GM18498 (cell line): ENCODE measurements at regions not wholly inside any gene's neighbourhood (a gene's known extent, or its start where the extent isn't known, plus 50 kb on each side); places are given as distances from the start of the nearest gene placed in this dataset.
"Not testable (repeated sequence)": the region's sequence is repeated elsewhere in the genome, so short reads cannot be mapped to it uniquely, and the experiment has no call there.

ENCODE experiments used
- ATAC-seq: cut with Tn5 transposase; IDR thresholded peaks from one replicate; pipeline ENCODE4 v1.9.1; 2021; ENCODE audit warnings: mild to moderate bottlenecking, moderate library complexity; ENCODE audit not compliant: unreplicated experiment

DNA sequence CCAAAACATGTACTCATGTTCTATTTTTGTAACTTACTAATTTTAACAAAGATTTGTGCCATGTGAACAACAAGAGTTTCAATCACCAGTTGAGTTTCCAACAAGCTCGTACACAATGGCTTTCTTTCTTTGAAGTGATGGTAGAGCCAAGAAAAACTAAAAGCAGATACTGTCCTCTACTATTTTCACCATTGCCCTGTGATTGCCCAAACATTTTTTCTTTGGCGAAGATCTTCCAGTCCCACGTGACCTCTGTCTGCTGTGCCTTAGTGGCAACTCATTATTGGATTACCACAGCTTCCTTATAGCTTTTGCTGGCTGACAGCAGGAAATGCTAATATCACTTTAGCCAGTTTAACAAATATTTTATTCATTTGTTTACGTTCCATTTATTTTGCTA lies 1147.1 kb downstream of the STIM2 start:
- no peak for ATAC-seq

DNA sequence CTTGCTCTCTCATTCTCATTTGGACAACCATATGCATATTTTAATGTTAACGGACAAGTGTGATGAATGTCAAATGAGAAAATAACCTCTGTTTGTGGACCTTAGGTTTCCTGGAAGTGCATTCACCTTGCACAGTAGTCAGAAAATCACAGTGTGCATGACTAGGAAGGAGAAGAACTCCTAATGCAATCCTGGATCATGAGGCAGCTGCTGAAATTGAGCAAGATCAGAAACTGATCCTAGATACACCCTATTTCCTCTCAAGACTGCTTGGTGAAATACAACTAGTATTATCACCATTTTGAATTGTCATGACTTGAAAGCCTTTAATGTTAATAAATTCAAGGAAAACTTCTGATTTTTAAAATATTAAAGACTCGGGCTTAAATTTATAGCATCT lies 1148.9 kb downstream of the STIM2 start:
- ATAC-seq: no peak

DNA sequence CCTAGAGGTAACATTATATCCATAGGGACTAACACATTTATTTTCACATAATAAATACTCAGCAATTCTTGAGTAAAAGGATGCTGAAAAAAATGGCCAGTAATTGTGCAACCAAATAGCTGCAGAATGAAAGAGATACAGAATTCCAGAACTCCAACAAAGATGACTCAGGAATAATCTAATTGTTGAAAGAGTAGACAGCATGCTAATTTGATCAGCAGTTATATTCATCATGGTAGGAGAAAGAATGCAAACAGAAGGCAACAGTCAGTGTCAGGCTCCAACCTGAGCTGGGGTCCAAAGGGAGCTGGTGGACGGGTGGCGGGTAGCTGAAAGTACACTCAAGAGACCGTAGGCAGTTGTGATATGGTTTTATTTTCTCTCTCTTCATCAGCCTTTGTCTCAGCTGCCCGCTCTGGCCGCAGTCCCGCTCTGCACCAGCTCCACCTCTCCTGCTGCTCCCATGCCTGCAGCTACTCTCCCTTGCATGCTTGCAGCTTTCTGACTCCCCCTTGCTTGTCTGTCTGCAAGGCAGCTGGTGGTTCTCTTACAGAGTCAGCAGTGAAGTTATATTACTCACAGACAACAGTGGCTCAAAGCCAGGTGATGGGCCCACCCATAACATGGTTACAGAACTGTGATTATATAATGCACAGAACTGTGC lies 1150.1 kb downstream of the STIM2 start:
- ATAC-seq: no peak

DNA sequence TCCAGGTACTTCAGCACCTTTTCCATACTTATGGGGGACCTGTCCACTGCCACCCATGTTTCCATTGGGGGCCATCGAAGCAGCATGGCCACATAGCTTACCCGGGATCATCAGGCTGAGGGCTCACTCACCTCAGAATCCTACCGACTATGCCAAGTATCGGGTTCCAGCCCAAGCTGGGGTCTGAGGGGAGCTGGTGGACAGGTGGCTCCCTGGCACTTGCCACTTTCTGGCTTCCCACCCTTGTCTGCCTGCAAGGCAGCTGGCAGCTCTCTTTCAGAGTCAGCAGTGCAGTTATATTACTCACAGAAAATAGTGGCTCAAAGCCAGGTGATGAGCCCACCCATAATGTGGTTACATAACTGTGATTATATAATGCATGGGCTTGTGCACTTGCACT lies 1153.8 kb downstream of the STIM2 start:
- ATAC-seq: no peak

DNA sequence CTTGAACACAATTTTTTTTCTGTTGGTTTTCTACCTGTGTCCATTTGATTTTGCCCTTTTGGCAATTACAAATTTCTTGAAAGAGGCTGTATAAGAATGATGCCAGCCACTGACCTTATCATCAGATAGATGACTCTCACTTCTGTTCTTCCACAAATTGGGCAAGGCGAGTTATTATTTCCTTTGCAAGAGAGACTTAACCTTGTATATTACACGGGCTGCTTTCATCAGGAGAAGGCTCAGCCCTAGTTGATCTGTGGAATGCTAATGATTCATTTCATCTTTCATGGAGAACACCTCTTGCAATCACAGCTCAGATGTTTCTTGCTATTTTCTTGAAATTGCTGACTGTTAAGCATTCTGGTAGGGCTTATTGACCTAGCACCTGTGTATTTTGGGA lies 1155.4 kb downstream of the STIM2 start:
- ATAC-seq: no peak

DNA sequence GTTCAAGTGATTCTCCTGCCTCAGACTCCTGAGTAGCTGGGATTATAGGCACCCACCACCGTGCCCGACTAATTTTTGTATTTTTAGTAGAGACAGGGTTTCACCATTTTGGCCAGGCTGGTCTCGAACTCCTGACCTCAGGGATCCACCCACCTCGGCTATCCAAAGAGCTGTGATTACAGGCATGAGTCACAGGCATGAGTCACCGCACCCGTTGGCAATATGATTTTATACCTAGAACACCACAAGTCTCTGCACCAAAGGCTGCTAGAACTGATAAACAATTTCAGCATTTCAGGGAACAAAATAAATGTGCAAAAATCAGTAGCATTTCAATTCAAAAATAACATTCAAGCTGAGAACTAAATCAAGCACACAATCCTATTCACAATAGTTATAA lies 1177.6 kb downstream of the STIM2 start:
- ATAC-seq: not testable (repeated sequence)

DNA sequence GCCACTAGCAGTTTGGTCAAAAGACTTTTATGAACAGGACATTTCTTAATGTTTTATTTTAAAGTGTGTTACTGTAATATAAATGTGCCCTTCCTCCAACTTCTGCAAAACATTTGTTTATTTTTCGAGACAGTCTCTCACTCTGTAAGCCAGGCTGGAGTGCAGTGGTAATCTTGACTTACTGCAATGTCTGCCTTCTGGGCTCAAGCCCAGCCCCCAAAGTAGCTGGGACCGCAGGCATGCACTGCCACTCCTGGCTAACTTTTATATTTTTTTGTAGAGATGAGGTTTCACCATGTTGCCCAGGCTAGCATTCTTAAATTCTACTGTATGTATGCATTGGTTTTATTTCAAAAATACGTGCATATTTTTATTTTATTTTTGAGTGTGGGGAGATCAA lies 1201.9 kb downstream of the STIM2 start:
- no peak for ATAC-seq

DNA sequence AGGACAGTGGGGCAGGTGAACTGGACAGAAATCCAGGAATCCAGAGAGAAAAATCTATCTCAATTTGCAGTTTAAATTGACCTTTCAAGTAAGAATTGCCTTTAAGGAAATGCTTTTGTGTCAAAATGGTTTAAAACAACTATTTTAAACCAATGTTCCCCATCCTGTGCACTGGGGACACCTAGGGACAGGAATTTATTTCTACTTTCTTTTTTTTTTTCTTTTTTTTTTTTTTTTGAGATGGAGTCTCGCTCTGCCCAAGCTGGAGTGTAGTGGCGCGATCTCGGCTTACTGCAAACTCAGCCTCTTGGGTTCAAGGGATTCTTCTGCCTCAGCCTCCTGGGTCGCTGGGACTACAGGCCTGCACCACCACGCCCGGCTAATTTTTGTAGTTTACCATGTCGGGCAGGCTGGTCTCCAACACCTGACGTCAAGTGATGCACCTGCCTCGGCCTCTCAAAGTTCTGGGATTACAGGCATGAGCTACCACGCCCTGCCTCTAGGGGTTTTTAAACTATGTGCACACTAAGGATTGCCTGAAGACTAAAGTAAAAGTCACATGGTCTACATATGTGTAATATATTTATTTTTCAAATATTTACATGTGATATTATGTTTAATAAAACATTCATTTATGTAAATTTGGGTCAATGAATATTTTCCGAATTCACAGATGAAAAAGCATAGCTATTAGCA lies 1213.4 kb downstream of the STIM2 start:
- ATAC-seq: no peak

DNA sequence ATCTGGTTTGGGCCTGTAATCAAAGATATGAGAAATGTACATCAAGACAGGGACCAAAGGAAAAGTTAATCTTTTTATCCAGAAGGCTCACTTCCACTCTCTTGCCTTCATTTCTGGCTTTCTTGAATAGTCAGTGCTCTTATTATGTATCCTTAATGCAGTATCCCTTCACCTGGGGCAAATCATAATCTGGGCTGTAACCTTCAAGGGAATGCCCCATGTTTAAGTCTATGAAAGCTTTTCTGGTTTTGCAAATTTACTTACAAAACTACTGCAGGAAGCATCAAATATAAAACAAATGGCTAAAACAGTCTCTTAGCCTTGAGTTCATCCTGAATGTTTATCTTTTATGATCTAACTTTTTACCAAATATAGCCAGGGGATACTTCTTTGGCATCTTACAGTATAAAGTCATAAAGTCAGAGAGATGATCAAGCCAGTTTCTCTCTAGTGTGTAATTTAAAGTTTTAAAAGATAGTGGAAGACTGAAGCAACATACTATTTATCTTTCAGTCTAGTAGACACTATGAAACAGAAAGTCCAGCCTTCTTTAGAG lies 1214.8 kb downstream of the STIM2 start:
- no peak for ATAC-seq

DNA sequence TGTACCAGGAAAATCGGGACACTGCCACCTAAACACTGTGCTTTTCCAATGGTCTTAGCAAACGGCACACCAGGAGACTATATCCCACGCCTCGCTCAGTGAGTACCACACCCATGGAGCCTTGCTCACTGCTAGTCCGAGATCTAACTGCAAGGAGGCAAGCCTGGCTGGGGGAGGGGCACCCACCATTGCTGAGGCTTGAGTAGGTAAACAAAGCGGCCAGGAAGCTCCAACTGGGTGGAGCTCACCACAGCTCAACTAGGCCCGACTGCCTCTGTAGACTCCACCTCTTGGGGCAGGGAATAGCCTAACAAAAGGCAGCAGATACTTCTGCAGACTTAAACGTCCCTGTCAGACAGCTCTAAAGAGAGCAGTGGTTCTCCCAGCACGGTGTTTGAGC lies 1216.6 kb downstream of the STIM2 start:
- not testable (repeated sequence) for ATAC-seq

DNA sequence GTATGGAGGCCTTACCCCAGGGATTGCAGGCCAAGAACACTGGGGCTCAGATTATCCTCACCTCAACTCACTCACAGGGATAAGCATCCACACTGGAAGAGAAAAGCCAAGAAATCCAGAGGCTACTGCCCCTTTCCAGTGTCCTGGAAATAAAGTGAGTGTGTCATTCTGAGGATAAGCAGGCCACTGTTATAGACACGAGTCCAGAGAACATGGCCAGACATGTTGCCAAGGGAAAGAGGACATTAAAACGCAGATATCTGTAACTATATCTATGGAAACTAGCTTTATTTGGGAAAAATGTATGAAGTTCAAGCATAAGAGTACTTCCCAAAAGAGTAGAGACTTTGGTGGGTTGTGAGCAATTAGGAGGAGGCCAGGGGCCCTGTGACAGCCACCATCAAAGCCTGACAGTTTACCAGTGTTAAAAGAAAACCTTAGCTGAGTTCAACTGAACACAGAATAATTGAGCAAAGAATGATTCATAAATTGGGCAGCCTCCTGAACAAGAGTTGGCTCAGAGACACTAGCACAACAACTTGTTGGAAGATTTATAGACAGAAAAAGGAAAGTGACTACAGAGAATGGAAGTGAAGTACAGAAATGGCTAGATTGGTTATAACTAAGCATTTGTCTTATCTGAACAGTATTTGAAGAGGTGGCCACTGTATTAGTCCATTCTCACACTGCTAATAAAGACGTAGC lies 1222.2 kb downstream of the STIM2 start:
- no peak for ATAC-seq

DNA sequence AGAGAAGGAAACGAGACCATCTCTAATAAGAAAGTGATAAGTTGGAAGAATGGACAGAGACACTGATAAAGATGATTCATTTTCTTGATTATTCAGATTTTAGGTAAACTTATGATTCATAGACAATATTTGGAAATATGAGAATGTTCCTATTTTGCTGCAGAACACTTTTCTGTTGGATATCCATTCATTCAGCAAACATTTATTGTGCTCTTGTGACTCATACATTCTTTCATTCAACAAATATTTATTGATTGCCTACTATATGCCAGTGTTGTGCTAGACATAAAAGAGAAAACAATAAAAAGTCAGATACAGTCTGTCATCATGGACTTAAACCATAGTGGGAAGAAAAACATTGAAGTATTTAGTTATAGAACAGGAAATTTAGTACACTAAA lies 1232.0 kb downstream of the STIM2 start:
- ATAC-seq: no peak

DNA sequence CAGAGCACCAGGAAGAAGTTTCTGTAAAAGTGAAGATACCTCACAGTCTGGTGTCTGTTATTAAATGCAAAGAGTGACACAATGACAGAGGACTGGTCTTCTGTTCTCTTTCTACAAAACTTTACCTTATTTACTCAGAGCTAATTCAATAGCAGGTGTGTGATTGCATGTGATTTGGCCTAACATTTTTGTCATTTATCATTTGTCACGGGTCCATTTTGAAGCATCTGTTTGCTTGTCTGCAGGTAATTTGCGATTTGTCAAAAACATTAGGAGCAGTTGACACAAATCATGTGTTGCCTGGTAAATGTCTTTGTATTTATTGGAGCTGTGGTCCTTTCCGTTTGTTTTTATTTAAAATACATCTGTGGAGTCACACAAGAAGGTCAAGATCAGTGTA lies 1232.4 kb downstream of the STIM2 start:
- ATAC-seq: no peak

DNA sequence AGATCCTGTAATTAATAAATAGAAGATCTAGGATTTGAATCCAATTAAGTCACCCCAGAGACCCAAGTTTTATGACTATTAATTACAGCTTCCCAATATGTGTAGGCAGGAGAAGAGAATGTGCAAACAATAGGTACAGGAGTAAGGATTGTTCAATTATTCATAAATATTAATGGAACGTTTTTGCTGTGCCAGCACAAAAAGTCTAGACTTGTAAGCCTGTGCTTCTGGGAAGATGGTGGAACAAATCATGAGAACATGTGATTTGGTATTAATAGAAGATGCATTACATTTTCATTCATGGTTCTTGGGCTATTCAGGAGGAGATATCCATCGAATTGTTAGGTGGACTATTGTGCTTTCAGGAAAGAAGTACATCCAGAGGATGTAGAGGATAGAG lies 1240.9 kb downstream of the STIM2 start:
- no peak for ATAC-seq

DNA sequence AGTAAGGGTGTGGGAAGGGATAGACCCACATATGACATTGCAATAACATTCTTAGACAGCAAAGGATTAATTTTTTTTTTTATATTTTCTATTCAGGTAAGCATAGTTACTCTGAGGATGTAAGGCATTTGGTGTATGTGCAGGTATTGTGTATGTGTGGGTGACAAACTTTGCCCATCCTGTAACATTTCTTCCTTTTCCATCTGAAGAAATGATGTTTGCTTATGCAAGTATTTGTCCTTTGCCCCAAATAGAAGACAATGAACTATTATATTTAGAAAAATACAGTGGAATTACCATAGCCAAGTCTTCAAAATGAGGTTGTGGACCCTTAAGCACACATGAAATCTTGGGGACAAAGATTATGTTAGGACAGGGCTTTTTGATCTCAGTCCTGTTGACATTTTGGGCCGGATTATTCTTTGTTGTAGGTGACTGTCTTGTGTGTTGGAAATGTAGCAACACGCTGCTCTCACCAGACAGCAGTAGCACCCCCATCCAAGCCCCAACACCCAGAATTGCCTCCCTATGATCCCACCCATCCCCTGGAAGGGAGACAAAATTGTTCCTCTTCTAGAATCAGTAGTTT lies 1244.7 kb downstream of the STIM2 start:
- no peak for ATAC-seq

DNA sequence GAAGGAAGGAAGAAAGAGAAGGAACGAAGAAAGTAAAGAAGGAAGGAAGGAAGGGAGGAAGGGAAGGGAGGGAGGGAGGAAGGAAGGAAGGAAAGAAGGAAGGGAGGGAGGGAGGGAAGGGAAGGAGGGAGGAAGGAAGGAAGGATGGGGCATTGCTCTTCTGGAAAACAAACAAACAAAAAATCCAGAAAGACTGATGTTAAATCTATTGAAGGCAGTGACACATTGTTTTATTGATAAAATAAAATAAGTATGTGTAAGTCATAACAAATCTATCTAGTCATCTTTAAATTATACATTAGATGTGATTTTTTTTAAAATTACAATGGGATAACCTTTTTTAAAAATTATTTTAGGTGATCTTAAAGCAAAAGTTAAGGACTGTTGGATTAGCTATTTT lies 1245.5 kb downstream of the STIM2 start:
- no peak for ATAC-seq

DNA sequence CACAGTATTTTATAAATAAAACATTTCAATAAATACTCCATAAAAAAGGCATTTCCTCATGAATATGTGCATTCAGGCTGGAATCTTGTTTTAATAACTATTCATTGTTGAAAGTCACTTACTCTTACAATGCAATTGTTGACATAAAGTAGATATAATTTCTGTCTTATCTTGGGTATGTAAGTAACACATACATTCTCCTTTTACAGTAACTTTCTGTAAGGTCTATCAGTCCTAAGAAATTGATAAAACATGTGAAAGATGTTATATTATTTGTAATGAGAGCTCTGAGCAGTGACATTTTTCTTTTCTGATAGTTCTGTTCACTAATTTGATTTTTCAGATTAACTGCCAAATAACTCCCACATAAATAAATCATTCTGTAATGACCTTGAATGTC lies 1249.2 kb downstream of the STIM2 start:
- no peak for ATAC-seq

DNA sequence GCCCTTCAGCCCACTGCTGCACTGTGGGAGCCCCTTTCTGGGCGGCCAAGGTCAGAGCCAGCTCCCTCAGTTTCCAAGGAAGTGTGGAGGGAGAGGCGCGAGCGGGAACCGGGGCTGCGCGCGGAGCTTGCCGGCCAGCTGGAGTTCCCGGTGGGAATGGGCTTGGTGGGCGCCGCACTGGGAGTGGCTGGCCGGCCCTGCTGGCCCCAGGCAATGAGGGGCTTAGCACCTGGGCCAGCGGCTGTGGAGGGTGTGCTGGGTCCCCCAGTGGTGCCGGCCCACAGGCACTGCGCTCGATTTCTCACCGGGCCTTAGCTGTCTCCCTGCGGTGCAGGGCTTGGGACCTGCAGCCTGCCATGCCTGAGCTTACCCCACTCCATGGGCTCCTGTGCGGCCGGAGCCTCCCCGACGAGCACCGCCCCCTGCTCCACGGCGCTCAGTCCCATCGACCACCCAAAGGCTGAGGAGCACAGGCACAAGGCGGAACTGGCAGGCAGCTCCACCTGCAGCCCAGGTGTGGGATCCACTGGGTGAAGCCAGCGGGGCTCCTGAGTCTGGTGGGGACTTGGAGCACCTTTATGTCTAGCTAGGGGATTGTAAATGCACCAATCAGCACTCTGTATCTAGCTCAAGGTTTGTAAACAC lies 1252.2 kb downstream of the STIM2 start:
- not testable (repeated sequence) for ATAC-seq

DNA sequence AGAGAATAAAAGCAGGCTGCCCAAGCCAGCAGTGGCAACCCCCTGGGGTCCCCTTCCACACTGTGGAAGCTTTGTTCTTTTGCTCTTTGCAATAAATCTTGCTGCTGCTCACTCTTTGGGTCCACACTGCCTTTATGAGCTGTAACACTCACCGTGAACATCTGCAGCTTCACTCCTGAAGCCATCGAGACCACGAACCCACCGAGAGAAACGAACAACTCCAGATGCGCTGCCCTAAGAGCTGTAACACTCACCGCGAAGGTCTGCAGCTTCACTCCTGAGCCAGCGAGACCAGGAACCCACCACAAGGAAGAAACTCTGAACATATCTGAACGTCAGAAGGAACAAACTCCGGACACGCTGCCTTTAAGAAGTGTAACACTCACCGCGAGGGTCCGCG lies 1252.9 kb downstream of the STIM2 start:
- ATAC-seq: not testable (repeated sequence)

DNA sequence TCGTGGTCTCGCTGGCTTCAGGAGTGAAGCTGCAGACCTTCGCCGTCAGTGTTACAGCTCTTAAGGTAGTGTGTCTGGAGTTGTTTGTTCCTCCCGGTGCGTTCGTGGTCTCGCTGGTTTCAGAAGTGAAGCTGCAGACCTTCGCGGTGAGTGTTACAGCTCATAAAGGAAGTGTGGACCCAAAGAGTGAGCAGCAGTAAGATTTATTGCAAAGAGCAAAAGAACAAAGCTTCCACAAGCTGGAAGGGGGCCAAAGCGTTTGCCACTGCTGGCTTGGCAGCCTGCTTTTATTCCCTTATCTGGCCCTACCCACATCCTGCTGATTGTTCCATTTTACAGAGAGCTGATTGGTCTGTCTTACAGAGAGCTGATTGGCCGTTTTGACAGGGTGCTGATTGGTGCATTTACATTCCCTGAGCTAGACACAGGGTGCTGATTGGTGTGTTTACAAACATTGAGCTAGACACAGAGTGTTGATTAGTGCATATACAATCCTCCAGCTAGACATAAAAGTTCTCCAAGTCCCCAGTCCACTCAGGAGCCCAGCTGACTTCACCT lies 1256.0 kb downstream of the STIM2 start:
- not testable (repeated sequence) for ATAC-seq
